ENCODE measurements at regions not wholly inside any gene's neighbourhood (a gene's known extent, or its start where the extent isn't known, plus 50 kb on each side); places are given as distances from the start of the nearest gene placed in this dataset.
A peak's percentile ranks its signal among the peaks of the same experiment; 100 is the strongest.

- Histone ChIP-seq H3K9me3 (no peaks in the 10 kb centered on the region), H3K27ac (ENCODE audit: low read depth in 2 of 2, low read length in 1 of 2) (no peak overlapping the region), H4K20me1 (ENCODE audit: insufficient read depth) (no peaks in the 10 kb centered on the region), H3K27me3 (ENCODE audit: insufficient read depth) (no peaks in the 10 kb centered on the region), H3K4me3 (ENCODE audit: low read depth in 2 of 2, low read length in 1 of 2) (no peak overlapping the region), H3K9ac (no peak overlapping the region), H3F3A (replicated peaks; ENCODE audit: insufficient read depth) (peaks cover 7% of the 10 kb centered on the region), H2AFZ (ENCODE audit: low read depth) (no peak overlapping the region), H3K4me1 (ENCODE audit: control insufficient read depth in 1 of 2, insufficient read depth in 2 of 2, low read depth in 1 of 2, low read length in 1 of 2) (peaks cover 0 to 8% of the 10 kb centered on the region in 2 experiments; a peak in 2 of 4 replicates), H3K4me2 (no peak overlapping the region), H3K36me3 (replicated peaks in 1 of 2; ENCODE audit: control insufficient read depth in 1 of 2, insufficient read depth in 2 of 2, low read length in 1 of 2) (no peaks in the 10 kb centered on the region), H3K9me2 (no peaks in the 10 kb centered on the region), H3K79me2 (ENCODE audit: insufficient read depth) (no peaks in the 10 kb centered on the region)
- ChIA-PET POLR2A (no interaction called here), CTCF (interaction anchor here (1.3 to 1.4 kb wide), 2 partner anchors 29 to 32 kb away, joined by 3 read pairs; no protein-coding TSS in a partner anchor)
- 20% methylated on average over 5 of the region's 5 CpGs for WGBS (ENCODE audit: low lambda C conversion rate)
- DNase-seq = no peak
- TF ChIP-seq RAD21 (IDR thresholded peaks at IDR 0.05; ENCODE audit: low read length) (no peak), RXRA (IDR thresholded peaks at IDR 0.05; ENCODE audit: borderline replicate concordance, low read depth) (no peak), NRF1 (IDR thresholded peaks at IDR 0.05; ENCODE audit: low read depth, low read length) (no peak), TAF1 (IDR thresholded peaks at IDR 0.05; ENCODE audit: borderline replicate concordance, low read depth, low read length) (no peak), GATA2 (CRISPR knock-in tag; IDR thresholded peaks at IDR 0.05) (no peak)
Measured at GRCh38 chr7:17674943-17675608, 265.2 kb downstream of the SNX13 start.

DNA sequence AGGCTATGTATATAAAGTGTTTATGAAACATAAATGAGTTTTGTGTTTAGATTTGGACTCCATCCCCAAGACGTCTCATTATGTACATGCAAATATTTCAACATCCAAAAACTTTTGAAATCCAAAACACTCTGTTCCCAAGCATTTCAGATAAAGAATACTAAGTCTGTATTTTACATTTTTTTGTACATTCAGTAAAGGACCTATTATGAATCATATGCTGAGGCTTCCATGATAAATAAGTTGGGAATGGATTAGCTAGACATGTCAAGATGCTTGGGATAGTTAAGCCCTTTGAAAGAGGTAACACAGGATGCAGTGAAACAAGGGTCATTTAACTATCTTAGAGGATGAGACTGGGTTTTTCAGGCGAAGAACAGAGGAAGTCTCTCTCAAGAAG, 262.9 kb downstream of the SNX13 start:
- Histone ChIP-seq H3K4me3 (ENCODE audit: low read depth in 2 of 2, low read length in 1 of 2) (no peak overlapping the region), H3K4me1 (ENCODE audit: control insufficient read depth in 1 of 2, insufficient read depth in 2 of 2, low read depth in 1 of 2, low read length in 1 of 2) (peaks cover 0 to 22% of the 10 kb centered on the region in 2 experiments; a peak in 3 of 4 replicates), H3K4me2 (peak overlapping the region; percentile 4; the same call in 1 of the 2 replicates), H3F3A (replicated peaks; ENCODE audit: insufficient read depth) (peaks cover 12% of the 10 kb centered on the region), H4K20me1 (ENCODE audit: insufficient read depth) (no peaks in the 10 kb centered on the region), H3K9me3 (no peaks in the 10 kb centered on the region), H2AFZ (ENCODE audit: low read depth) (peak overlapping the region; percentile 5), H3K27me3 (ENCODE audit: insufficient read depth) (no peaks in the 10 kb centered on the region), H3K27ac (ENCODE audit: low read depth in 2 of 2, low read length in 1 of 2) (peak overlapping the region in 1 of 2 experiments; percentile 65; a peak in 2 of 4 replicates), H3K9me2 (no peaks in the 10 kb centered on the region), H3K79me2 (ENCODE audit: insufficient read depth) (no peaks in the 10 kb centered on the region), H3K36me3 (replicated peaks in 1 of 2; ENCODE audit: control insufficient read depth in 1 of 2, insufficient read depth in 2 of 2, low read length in 1 of 2) (no peaks in the 10 kb centered on the region), H3K9ac (peak overlapping the region; percentile 26; the same call in 1 of the 2 replicates)
- 11% methylated on average over 2 of the region's 2 CpGs for WGBS (ENCODE audit: low lambda C conversion rate)
- CTCF ChIA-PET = interaction anchor here (1.8 kb wide), 1 partner anchor 92 kb away, joined by 3 read pairs; no protein-coding TSS in a partner anchor
- TF ChIP-seq FOSL2 (IDR thresholded peaks at IDR 0.05; ENCODE audit: borderline replicate concordance, low read depth) (peak; percentile 52; the same call in 1 of the 2 replicates), EP300 (IDR thresholded peaks at IDR 0.05; ENCODE audit: borderline replicate concordance in 1 of 2, low read depth in 1 of 2, low read length in 1 of 2) (peak in 1 of 2 experiments; percentile 39; a peak in 1 of 4 replicates), JUND (IDR thresholded peaks at IDR 0.05) (0 out of 2 replicates have a peak, but pooled peaks have one; percentile 34), EZH2phosphoT487 (IDR thresholded peaks at IDR 0.05; ENCODE audit: borderline replicate concordance, low read depth) (no peak), FOXM1 (IDR thresholded peaks at IDR 0.05; ENCODE audit: low read depth) (no peak), POLR2AphosphoS5 (IDR thresholded peaks at IDR 0.05; ENCODE audit: low read depth, low read length) (no peak)
- no peak for DNase-seq
- POLR2A ChIA-PET = no interaction called here

DNA sequence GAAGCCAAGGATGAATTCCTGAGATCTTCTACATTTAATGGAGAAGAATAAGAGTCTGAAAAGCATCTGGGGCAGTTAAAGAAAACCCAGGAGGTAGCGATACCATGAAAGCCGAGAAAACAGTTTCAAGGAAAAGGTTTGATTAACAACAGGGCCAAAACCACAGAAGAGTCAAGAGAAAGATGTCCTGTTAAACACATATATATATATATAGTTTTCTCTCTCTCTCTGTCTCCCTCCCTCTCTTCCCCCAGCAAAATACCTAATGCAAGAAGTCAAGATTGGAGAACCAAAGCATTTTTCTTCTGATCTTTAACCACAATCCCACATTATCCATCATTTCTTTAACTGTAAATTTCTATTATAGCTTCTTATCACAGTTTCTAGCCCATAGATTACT, 261.4 kb downstream of the SNX13 start:
- DNase-seq = no peak
- Histone ChIP-seq H3K27me3 (ENCODE audit: insufficient read depth) (no peaks in the 10 kb centered on the region), H3K36me3 (replicated peaks in 1 of 2; ENCODE audit: control insufficient read depth in 1 of 2, insufficient read depth in 2 of 2, low read length in 1 of 2) (no peaks in the 10 kb centered on the region), H3K9me2 (no peaks in the 10 kb centered on the region), H2AFZ (ENCODE audit: low read depth) (no peak overlapping the region), H3K27ac (ENCODE audit: low read depth in 2 of 2, low read length in 1 of 2) (peak overlapping the region in 1 of 2 experiments; percentile 65; a peak in 2 of 4 replicates), H3F3A (replicated peaks; ENCODE audit: insufficient read depth) (peaks cover 14% of the 10 kb centered on the region), H3K9me3 (no peaks in the 10 kb centered on the region), H3K4me1 (ENCODE audit: control insufficient read depth in 1 of 2, insufficient read depth in 2 of 2, low read depth in 1 of 2, low read length in 1 of 2) (peaks cover 0 to 22% of the 10 kb centered on the region in 2 experiments; a peak in 3 of 4 replicates), H4K20me1 (ENCODE audit: insufficient read depth) (no peaks in the 10 kb centered on the region), H3K79me2 (ENCODE audit: insufficient read depth) (no peaks in the 10 kb centered on the region), H3K9ac (no peak overlapping the region), H3K4me3 (ENCODE audit: low read depth in 2 of 2, low read length in 1 of 2) (no peak overlapping the region), H3K4me2 (no peak overlapping the region)
- 33% methylated on average over 2 of the region's 2 CpGs for WGBS (ENCODE audit: low lambda C conversion rate)
- ChIA-PET CTCF (interaction anchor here (0.9 to 4.4 kb wide), 4 partner anchors 28 to 666 kb away, joined by 3 to 18 read pairs (median 5); no protein-coding TSS in a partner anchor), POLR2A (no interaction called here)
- TF ChIP-seq ZBTB33 (IDR thresholded peaks at IDR 0.05; ENCODE audit: borderline replicate concordance, low read depth) (no peak), GABPA (IDR thresholded peaks at IDR 0.05; ENCODE audit: low read depth) (no peak), TCF12 (IDR thresholded peaks at IDR 0.05) (no peak), CTCF (IDR thresholded peaks at IDR 0.05) (no peak), EP300 (IDR thresholded peaks at IDR 0.05; ENCODE audit: borderline replicate concordance in 1 of 2, low read depth in 1 of 2, low read length in 1 of 2) (no peak), RCOR1 (IDR thresholded peaks at IDR 0.05; ENCODE audit: low read length) (no peak), NFIC (IDR thresholded peaks at IDR 0.05; ENCODE audit: borderline replicate concordance) (no peak), EZH2phosphoT487 (IDR thresholded peaks at IDR 0.05; ENCODE audit: borderline replicate concordance, low read depth) (no peak), MXI1 (IDR thresholded peaks at IDR 0.05; ENCODE audit: low read depth, low read length) (no peak)

Measured in SK-N-SH (cell line).